GM13977 (cell line): ENCODE measurements at regions not wholly inside any gene's neighbourhood (a gene's known extent, or its start where the extent isn't known, plus 50 kb on each side); places are given as distances from the start of the nearest gene placed in this dataset.

Experiments used
- DNase-seq: peaks from one replicate; pipeline ENCODE4 v3.0.0; 2012; ENCODE audit warnings: low spot score
- CTCF ChIP-seq: IDR thresholded peaks from 2 replicates; pipeline ENCODE4 v1.5.1; 2012; ENCODE audit warnings: mild to moderate bottlenecking, control low read depth; ENCODE audit not compliant: insufficient read depth; ENCODE audit errors: extremely low read depth, missing control alignments
- in situ Hi-C: fragments of 300-500 bp; cut with MboI; formaldehyde crosslinking; loops from one replicate; pipeline ENCODE4 v1.12.0; 2022; ENCODE audit warnings: low sequenced_read_pairs, low pct_unique_long_range_greater_than_20kb, mixed read lengths, inconsistent platforms; ENCODE audit not compliant: unreplicated experiment

GRCh38 chr2:12592296-12592695 is 124.4 kb upstream of the TRIB2 start:
- in situ Hi-C loops: no loop called here
- DNase-seq: no peak
- TF ChIP-seq CTCF: no peak

GRCh38 chr2:12594590-12594989 is 122.1 kb upstream of the TRIB2 start:
- DNase-seq: no peak
- in situ Hi-C loops: no loop called here
- TF ChIP-seq CTCF: no peak

- in situ Hi-C loops: no loop called here
- TF ChIP-seq CTCF: no peak
- no peak for DNase-seq
Observed at GRCh38 chr2:12596771-12597170, 120.0 kb upstream of the TRIB2 start.

- in situ Hi-C loops: no loop called here
- DNase-seq: no peak
- no peak for TF ChIP-seq CTCF
Observed at GRCh38 chr2:12597610-12598009, 119.1 kb upstream of the TRIB2 start.

- in situ Hi-C loops: no loop called here
- no peak for TF ChIP-seq CTCF
- DNase-seq: no peak
Observed at GRCh38 chr2:12602661-12603060, 114.1 kb upstream of the TRIB2 start.

GRCh38 chr2:12603781-12604295 is 112.9 kb upstream of the TRIB2 start:
- no peak for DNase-seq
- no peak for TF ChIP-seq CTCF
- in situ Hi-C loops: no loop called here

- in situ Hi-C loops: no loop called here
- no peak for TF ChIP-seq CTCF
- no peak for DNase-seq
Observed at GRCh38 chr2:12604341-12604740, 112.4 kb upstream of the TRIB2 start.
